Adrenal gland (tissue), 9 donors: ENCODE measurements at regions not wholly inside any gene's neighbourhood (a gene's known extent, or its start where the extent isn't known, plus 50 kb on each side); places are given as distances from the start of the nearest gene placed in this dataset.
"Not testable (repeated sequence)": the region's sequence is repeated elsewhere in the genome, so short reads cannot be mapped to it uniquely, and the experiment has no call there.

Source experiments
- DNase-seq, 7 donors: peaks; one replicate each; pipeline ENCODE4 v3.0.0-alpha.2; 2019 to 2020
- H3K27ac ChIP-seq, 5 donors: fragments of 200-600 bp; sonication (generic) in 4 of 5; 1 replicate in 3 of 5; 2 replicates in 2 of 5; pipeline versions ENCODE4 v1.5.1 to v1.8.0; 2016 to 2020; ENCODE audit warnings: mild to moderate bottlenecking in 1 of 5
- H3K27me3 ChIP-seq: fragments of 200-600 bp; 2 replicates; pipeline ENCODE4 v1.8.0; 2021
- H3K36me3 ChIP-seq, 2 donors: fragments of 200-600 bp; replicated peaks in 1 of 2; 1 replicate in 1 of 2; 2 replicates in 1 of 2; pipeline versions ENCODE4 v1.5.1 to v1.8.0; 2018 to 2022
- H3K4me1 ChIP-seq, 2 donors: fragments of 200-600 bp; replicated peaks in 1 of 2; 1 replicate in 1 of 2; 2 replicates in 1 of 2; pipeline versions ENCODE4 v1.5.1 to v1.8.0; 2018 to 2021
- H3K4me3 ChIP-seq, 4 donors: fragments of 200-600 bp; sonication (generic) in 3 of 4; one replicate each; pipeline ENCODE4 v1.5.1; 2016 to 2018
- H3K9me3 ChIP-seq, 3 donors: fragments of 200-600 bp; sonication (generic) in 1 of 3; replicated peaks in 1 of 3; 1 replicate in 2 of 3; 2 replicates in 1 of 3; pipeline versions ENCODE4 v1.5.1 to v1.8.0; 2016 to 2021
- CTCF ChIP-seq, 6 experiments: fragments of 450-650 bp in 4 of 6; fragments of 200-600 bp in 2 of 6; sonication (generic) in 1 of 6; IDR thresholded peaks; 1 replicate in 5 of 6; 2 replicates in 1 of 6; pipeline versions ENCODE4 v1.5.1 to v1.8.0; 2016 to 2021; ENCODE audit warnings: antibody characterized with exemption in 6 of 6, mild to moderate bottlenecking in 2 of 6, moderate library complexity in 1 of 6
- POLR2A ChIP-seq, 2 donors: fragments of 450-650 bp; IDR thresholded peaks; one replicate each; pipeline ENCODE4 v1.6.1; 2017; ENCODE audit warnings: antibody characterized with exemption in 2 of 2, mild to moderate bottlenecking in 2 of 2, moderate library complexity in 1 of 2
- WGBS, 4 donors: extraction: QIAGEN DNeasy Blood & Tissue Kit in 2 of 4; methylation state at CpG; one replicate each; pipeline versions ENCODE4 v1.1.5 to v1.1.7; 2013 to 2017; 5-methylcytosine and 5-hydroxymethylcytosine counted together
- intact Hi-C, 2 donors: fragments of 100-400 bp; cut with DNase I; formaldehyde crosslinking; loops; one replicate each; pipeline versions ENCODE4 v1.14.1 to v1.15.0; 2022 to 2023
- donor health status: healthy with polysubstance abuse.
- donor health status: Bipolar disorder and iron deficiency.
- donor health status: DM: yes; HTN: yes; CAD: no.
- donor health status: DM: no; HTN: no; CAD: no.
- donor health status: DM: no; HTN: no; CAD: no.

- no peaks in the 10 kb centered on the region for H3K36me3 ChIP-seq
- no peak overlapping the region for H3K4me3 ChIP-seq
- TF ChIP-seq POLR2A (IDR thresholded peaks at IDR 0.05) (no peak), CTCF (IDR thresholded peaks at IDR 0.05) (no peak)
- H3K27me3 ChIP-seq, result no peaks in the 10 kb centered on the region
- no peaks in the 10 kb centered on the region for H3K9me3 ChIP-seq
- 56 to 91% (median 81%) methylated on average over 1 of the region's 1 CpG for WGBS, 4 donors
- H3K4me1 ChIP-seq, result no peaks in the 10 kb centered on the region
- intact Hi-C loops, result no loop called here
- DNase-seq, result no peak
- H3K27ac ChIP-seq, result no peak overlapping the region
Observed at GRCh38 chr10:9577746-9578145, 1439.9 kb upstream of the CELF2 start.

DNA sequence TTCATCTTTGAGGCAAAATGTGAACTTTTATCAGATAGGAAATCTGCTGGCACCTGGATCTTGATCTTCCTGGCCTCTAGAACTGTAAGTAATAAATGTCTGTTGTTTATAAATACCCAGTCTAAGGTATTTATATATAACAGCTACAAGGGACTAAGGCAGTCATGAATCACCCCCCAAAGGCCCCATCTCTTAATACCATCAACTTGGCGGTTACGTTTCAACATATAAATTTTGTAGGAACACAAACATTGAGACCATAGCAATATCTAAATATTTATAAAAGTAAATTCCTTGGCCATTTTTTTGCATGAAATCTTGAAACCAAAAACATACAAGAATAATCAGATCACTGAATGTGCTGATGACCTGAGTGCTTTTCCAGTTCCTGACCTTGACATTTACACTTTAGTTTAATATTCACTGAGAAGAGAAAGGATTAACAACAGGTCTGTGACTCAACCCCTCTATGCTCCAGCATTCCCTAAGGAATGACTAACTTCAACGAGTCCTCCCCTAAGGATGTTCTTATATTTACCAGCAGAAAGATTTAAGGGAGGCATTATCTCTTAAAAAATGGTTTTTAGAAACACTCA is 1438.5 kb upstream of the CELF2 start:
- DNase-seq, result no peak
- H3K27ac ChIP-seq, result no peak overlapping the region
- intact Hi-C loops, result no loop called here
- no peaks in the 10 kb centered on the region for H3K36me3 ChIP-seq
- TF ChIP-seq CTCF (IDR thresholded peaks at IDR 0.05), result no peak
- no peak for TF ChIP-seq POLR2A (IDR thresholded peaks at IDR 0.05)
- H3K4me3 ChIP-seq, result no peak overlapping the region
- H3K4me1 ChIP-seq, result no peaks in the 10 kb centered on the region
- 64 to 74% (median 71%) methylated on average over 3 of the region's 3 CpGs for WGBS, 4 donors
- no peaks in the 10 kb centered on the region for H3K9me3 ChIP-seq
- H3K27me3 ChIP-seq, result no peaks in the 10 kb centered on the region

- H3K36me3 ChIP-seq, H3K27ac ChIP-seq, H3K9me3 ChIP-seq, DNase-seq, H3K4me1 ChIP-seq, intact Hi-C loops, H3K27me3 ChIP-seq, H3K4me3 ChIP-seq: not testable (repeated sequence)
- WGBS, 4 donors, result 61 to 73% (median 65%) methylated on average over 1 of the region's 1 CpG
Observed at GRCh38 chr10:9582803-9583202, 1434.9 kb upstream of the CELF2 start.

DNA sequence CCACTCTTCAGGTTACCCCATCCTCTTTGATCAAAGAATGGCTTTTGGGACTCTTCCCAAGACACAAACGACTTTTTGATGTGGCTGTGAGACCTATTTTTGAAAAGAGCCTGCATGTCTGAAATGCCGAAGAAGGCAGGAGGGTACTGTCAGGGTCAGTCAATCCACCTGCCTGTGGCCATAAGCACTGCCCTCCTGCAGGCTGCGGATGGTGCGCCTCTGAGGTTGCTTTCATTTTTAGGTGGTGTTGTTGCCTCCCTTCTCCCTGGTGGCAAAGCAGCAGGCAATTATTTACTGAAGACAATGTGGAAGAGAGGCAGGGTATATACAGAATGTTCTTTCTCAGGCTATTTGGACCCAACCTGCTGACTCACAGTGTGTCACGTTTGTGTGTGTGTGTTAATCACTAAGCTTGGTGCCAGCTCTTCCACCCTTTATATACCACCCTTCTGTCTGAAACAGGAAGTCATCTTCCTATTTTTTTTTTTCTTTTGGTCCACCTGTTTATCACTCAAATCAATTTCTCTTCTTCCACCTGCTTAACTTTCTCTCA is 1421.2 kb upstream of the CELF2 start:
- Histone ChIP-seq H3K4me1 (no peaks in the 10 kb centered on the region), H3K9me3 (no peaks in the 10 kb centered on the region), H3K27ac (no peak overlapping the region), H3K36me3 (no peaks in the 10 kb centered on the region), H3K27me3 (no peaks in the 10 kb centered on the region), H3K4me3 (no peak overlapping the region)
- intact Hi-C loops, result no loop called here
- TF ChIP-seq CTCF (IDR thresholded peaks at IDR 0.05) (no peak), POLR2A (IDR thresholded peaks at IDR 0.05) (no peak)
- DNase-seq, result no peak
- 69 to 76% (median 74%) methylated on average over 5 of the region's 5 CpGs for WGBS, 4 donors

DNA sequence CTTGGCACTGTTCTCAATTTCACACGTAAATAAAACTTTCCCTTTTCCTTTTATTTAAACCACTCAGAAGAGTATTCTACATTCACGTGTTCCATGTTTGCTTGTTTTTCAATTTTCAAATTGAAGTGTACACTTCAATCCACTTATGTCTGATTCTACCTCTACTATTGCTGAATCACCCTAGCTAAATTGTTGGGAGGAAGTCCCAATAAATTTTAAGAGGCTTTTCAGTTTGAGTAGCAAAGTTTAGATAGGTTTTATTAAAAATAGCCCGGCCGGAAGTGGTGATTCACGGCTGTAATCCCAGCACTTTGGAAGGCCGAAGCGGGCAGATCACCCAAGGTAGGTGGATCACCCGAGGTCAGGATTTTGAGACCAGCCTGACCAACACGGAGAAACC is 1414.7 kb upstream of the CELF2 start:
- intact Hi-C loops, result no loop called here
- Histone ChIP-seq H3K36me3 (no peaks in the 10 kb centered on the region), H3K27ac (no peak overlapping the region), H3K9me3 (no peaks in the 10 kb centered on the region), H3K4me1 (no peaks in the 10 kb centered on the region), H3K4me3 (no peak overlapping the region), H3K27me3 (no peaks in the 10 kb centered on the region)
- no peak for DNase-seq
- WGBS, 4 donors, result 62 to 80% (median 73%) methylated on average over 9 of the region's 9 CpGs
- TF ChIP-seq CTCF (IDR thresholded peaks at IDR 0.05) (no peak), POLR2A (IDR thresholded peaks at IDR 0.05) (no peak)
